AG09309 (cell line): ENCODE measurements at regions not wholly inside any gene's neighbourhood (a gene's known extent, or its start where the extent isn't known, plus 50 kb on each side); places are given as distances from the start of the nearest gene placed in this dataset.
A peak's percentile ranks its signal among the peaks of the same experiment; 100 is the strongest.

Source experiments
- DNase-seq: peaks from one replicate; pipeline ENCODE4 v3.0.0-alpha.2; 2010; ENCODE audit warnings: low read depth
- H3K4me3 ChIP-seq: 2 replicates; pipeline ENCODE4 v1.5.1; 2011; ENCODE audit warnings: mild to moderate bottlenecking, low read depth, low read length, moderate library complexity; ENCODE audit not compliant: control insufficient read depth
- TF ChIP-seq, protein P1 (sequence below): IDR thresholded peaks from 2 replicates; pipeline ENCODE4 v1.5.1; 2011; ENCODE audit warnings: mild to moderate bottlenecking, low read depth, low read length, inconsistent platforms; ENCODE audit not compliant: insufficient read depth, control insufficient read depth; ENCODE audit errors: missing control alignments

DNA sequence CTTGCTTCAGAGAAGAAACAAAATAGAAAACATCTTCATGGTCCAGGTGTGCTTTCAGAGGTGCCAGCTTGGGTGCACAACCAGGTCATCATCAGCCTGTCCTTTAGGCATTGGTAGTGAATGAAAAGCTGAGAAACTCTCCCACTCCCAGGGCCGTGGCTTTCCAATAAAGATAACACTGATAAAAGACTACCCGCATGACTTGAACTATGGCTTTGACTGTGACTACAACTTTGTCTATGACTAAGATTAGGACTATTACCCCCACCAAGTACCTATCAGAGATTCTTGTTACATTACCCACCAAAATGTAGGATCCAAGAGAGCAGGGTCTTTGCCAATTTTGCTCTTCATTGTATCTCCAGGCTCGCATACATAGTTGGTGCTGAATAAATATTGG, 115.2 kb downstream of the EDEM1 start:
- TF ChIP-seq, protein P1, sequence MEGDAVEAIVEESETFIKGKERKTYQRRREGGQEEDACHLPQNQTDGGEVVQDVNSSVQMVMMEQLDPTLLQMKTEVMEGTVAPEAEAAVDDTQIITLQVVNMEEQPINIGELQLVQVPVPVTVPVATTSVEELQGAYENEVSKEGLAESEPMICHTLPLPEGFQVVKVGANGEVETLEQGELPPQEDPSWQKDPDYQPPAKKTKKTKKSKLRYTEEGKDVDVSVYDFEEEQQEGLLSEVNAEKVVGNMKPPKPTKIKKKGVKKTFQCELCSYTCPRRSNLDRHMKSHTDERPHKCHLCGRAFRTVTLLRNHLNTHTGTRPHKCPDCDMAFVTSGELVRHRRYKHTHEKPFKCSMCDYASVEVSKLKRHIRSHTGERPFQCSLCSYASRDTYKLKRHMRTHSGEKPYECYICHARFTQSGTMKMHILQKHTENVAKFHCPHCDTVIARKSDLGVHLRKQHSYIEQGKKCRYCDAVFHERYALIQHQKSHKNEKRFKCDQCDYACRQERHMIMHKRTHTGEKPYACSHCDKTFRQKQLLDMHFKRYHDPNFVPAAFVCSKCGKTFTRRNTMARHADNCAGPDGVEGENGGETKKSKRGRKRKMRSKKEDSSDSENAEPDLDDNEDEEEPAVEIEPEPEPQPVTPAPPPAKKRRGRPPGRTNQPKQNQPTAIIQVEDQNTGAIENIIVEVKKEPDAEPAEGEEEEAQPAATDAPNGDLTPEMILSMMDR: no peak
- no peak overlapping the region for H3K4me3 ChIP-seq
- no peak for DNase-seq

- no peak overlapping the region for H3K4me3 ChIP-seq
- TF ChIP-seq, protein P1: no peak
- no peak for DNase-seq
Measured at GRCh38 chr3:5304188-5304587, 116.7 kb downstream of the EDEM1 start.

DNA sequence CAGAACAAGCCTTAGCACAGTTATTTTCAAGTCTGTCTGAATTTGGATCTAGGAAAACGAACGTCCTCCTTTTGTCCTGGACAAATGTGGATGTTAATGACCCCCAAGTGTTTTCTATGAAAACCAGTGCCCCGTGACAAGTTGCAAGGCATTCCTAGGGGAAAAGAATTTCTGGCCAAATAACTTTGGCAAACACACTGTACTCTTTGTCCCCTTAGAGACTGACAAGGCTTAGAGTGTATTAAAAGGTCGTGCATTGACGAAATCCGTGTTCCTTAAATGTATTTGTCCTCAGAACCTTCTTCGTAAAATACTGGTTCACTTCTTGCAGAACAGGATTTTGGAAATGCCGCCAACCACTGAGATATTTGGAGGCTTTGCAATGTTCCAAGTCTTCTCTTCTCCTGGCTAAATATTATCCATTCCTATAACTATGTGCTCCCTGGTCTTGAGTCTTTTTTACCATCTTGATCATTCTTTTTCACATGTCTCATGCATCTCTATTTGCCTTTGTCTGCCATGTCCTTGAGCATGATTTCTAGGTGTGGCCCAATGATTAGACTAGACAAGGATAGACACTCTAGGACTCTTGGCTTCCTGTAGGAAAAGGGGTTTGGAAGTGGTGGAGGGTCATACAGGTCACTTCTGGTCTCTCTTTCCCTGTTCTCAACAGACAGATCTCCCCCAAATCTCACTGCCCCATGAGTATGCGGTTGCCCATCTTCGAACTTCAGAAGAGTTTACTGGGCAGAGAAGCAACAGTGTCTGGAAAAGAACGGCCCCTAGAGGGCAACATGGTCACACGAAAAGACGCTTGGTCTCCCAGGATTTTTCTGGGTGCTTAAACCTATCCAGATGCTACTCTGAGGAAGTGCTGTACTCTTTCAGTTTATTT, 117.5 kb downstream of the EDEM1 start:
- no peak for DNase-seq
- no peak overlapping the region for H3K4me3 ChIP-seq
- TF ChIP-seq, protein P1: peak; percentile 78

GRCh38 chr3:5305684-5305989, 118.1 kb downstream of the EDEM1 start:
- no peak overlapping the region for H3K4me3 ChIP-seq
- TF ChIP-seq, protein P1: no peak
- no peak for DNase-seq

- H3K4me3 ChIP-seq: no peak overlapping the region
- TF ChIP-seq, protein P1: no peak
- DNase-seq: no peak
Measured at GRCh38 chr3:5309171-5309570, 121.7 kb downstream of the EDEM1 start.

- TF ChIP-seq, protein P1: no peak
- DNase-seq: no peak
- no peak overlapping the region for H3K4me3 ChIP-seq
Measured at GRCh38 chr3:5309602-5310001, 122.1 kb downstream of the EDEM1 start.
